Activated B cell treated with CpG ODN at 0.5 μM for 24 hours (primary cell): ENCODE measurements at regions not wholly inside any gene's neighbourhood (a gene's known extent, or its start where the extent isn't known, plus 50 kb on each side); places are given as distances from the start of the nearest gene placed in this dataset.

Experiments used
- ATAC-seq: fragments of 200-7000 bp; cut with Tn5 transposase; one replicate; pipeline ENCODE4 v1.10.0; 2021; ENCODE audit warnings: low read depth, mild to moderate bottlenecking, moderate library complexity
- CTCF ChIA-PET: fragments of 350-600 bp; sonication (Branson Sonifier 250); formaldehyde crosslinking; loops from one replicate; lab custom pipeline; 2021; ENCODE audit warnings: antibody characterized with exemption; lab: Charles Lee
- POLR2A ChIA-PET: fragments of 350-600 bp; sonication (Branson Sonifier 250); formaldehyde crosslinking; loops from one replicate; lab custom pipeline; 2021; ENCODE audit warnings: antibody characterized with exemption; lab: Charles Lee
- DNase-seq: peaks from one replicate; pipeline ENCODE4 v3.0.0; 2022
- H3K27ac Mint-ChIP-seq: one replicate; pipeline ENCODE4 v1.8.0; 2020; ENCODE audit warnings: mixed read lengths
- H3K27me3 Mint-ChIP-seq: one replicate; pipeline ENCODE4 v1.8.0; 2021; ENCODE audit warnings: mixed read lengths
- H3K36me3 Mint-ChIP-seq: one replicate; pipeline ENCODE4 v1.8.0; 2021; ENCODE audit warnings: low read depth, mixed read lengths
- H3K4me1 Mint-ChIP-seq: one replicate; pipeline ENCODE4 v1.8.0; 2021; ENCODE audit warnings: mixed read lengths
- H3K4me3 Mint-ChIP-seq: one replicate; pipeline ENCODE4 v1.8.0; 2020; ENCODE audit warnings: mild to moderate bottlenecking, mixed read lengths
- H3K9me3 Mint-ChIP-seq: one replicate; pipeline ENCODE4 v1.8.0; 2020; ENCODE audit warnings: mixed read lengths
- intact Hi-C: fragments of 100-400 bp; cut with micrococcal nuclease; formaldehyde crosslinking; loops from one replicate; pipeline ENCODE4 v1.15.1; 2024
- TF ChIP-seq, protein P1 (sequence below): fragments of 200-600 bp; IDR thresholded peaks from one replicate; pipeline ENCODE4 v1.8.0; 2022; ENCODE audit warnings: antibody characterized with exemption, mild to moderate bottlenecking

DNA sequence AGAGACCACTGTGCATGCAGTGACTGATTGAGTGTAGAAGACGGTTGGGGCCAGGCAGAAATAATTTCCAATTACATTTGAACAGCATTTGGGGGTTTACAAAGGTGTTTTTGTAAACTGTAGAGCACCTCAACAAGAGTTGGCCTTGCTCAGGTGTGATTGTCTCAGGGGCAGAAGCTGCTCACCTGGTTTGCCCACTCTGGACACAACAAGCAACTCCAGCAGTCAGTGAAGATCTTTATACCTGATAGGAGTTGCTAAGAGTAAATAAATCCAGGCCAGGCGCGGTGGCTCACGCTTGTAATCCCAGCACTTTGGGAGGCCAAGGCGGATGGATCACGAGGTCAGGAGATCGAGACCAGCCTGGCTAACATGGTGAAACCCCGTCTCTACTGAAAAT lies 221.3 kb downstream of the RAB28 start:
- TF ChIP-seq, protein P1, sequence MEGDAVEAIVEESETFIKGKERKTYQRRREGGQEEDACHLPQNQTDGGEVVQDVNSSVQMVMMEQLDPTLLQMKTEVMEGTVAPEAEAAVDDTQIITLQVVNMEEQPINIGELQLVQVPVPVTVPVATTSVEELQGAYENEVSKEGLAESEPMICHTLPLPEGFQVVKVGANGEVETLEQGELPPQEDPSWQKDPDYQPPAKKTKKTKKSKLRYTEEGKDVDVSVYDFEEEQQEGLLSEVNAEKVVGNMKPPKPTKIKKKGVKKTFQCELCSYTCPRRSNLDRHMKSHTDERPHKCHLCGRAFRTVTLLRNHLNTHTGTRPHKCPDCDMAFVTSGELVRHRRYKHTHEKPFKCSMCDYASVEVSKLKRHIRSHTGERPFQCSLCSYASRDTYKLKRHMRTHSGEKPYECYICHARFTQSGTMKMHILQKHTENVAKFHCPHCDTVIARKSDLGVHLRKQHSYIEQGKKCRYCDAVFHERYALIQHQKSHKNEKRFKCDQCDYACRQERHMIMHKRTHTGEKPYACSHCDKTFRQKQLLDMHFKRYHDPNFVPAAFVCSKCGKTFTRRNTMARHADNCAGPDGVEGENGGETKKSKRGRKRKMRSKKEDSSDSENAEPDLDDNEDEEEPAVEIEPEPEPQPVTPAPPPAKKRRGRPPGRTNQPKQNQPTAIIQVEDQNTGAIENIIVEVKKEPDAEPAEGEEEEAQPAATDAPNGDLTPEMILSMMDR: no peak
- Mint-ChIP-seq H3K27ac (no peak overlapping the region), H3K4me3 (no peak overlapping the region), H3K36me3 (no peaks in the 10 kb centered on the region), H3K4me1 (peaks cover 4% of the 10 kb centered on the region), H3K9me3 (no peaks in the 10 kb centered on the region), H3K27me3 (no peaks in the 10 kb centered on the region)
- CTCF ChIA-PET: no interaction called here
- intact Hi-C loops: no loop called here
- ATAC-seq (no peak), DNase-seq (no peak)
- POLR2A ChIA-PET: no interaction called here

DNA sequence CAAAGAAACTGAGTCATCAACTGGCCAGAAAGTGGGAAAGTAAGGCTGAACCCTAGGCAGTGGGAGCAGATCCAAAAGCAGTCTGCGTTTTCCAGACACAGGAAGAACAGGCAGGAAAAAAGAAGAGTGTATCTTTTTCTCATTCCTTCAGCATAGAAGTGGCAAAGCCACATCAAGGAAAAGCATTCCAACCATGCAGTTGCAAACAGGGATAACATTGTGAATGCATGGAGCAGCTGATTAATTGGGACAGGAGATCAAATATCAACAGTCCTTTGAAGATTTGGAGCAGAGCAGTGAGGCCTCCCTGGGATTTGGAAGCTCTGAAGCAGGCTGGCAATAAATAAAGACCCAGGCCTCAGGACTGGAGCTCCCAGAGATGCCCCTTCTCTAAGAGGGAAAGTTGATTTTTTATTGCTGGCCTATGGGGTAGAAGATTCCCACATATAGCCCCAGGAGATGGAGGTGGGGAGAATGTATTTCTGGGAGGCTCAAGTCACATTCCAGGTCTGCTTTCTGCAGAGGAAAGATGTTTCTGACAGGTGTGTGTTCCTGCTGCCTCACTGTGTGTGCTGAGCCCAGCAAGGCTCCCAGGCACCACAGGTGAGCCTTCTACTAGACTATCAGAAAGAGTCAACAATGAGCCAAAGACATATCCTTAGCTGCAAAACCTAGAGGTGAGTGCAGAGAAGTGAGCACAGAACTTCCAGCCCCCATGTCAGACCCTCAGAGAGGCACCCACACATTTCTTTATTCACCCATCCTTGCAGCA lies 222.5 kb downstream of the RAB28 start:
- no peak overlapping the region for H3K4me3 Mint-ChIP-seq
- H3K4me1 Mint-ChIP-seq: peaks cover 4% of the 10 kb centered on the region
- TF ChIP-seq, protein P1: no peak
- no peaks in the 10 kb centered on the region for H3K9me3 Mint-ChIP-seq
- POLR2A ChIA-PET: no interaction called here
- no peak overlapping the region for H3K27ac Mint-ChIP-seq
- H3K27me3 Mint-ChIP-seq: no peaks in the 10 kb centered on the region
- CTCF ChIA-PET: no interaction called here
- intact Hi-C loops: no loop called here
- H3K36me3 Mint-ChIP-seq: no peaks in the 10 kb centered on the region
- no peak for DNase-seq
- no peak for ATAC-seq

DNA sequence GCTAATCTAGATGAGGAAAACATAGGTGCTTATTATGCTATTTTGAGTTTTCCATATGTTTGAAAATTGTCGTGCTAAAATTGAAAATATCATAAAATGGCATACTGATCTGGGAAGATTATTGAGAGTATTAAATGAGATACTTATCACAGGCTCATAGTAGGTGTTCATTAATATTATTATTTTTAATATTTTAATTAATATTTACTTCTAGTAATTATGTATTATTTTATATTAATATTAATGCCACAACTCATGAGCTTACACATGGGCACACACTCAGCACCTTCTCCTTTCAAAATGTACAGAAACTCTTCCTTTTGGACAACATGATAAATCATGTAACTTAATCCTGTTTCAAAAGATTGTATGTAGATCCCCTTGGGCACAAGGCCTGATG lies 223.6 kb downstream of the RAB28 start:
- POLR2A ChIA-PET: no interaction called here
- intact Hi-C loops: no loop called here
- Mint-ChIP-seq H3K9me3 (no peaks in the 10 kb centered on the region), H3K4me3 (no peak overlapping the region), H3K36me3 (no peaks in the 10 kb centered on the region), H3K4me1 (peaks cover 4% of the 10 kb centered on the region), H3K27me3 (no peaks in the 10 kb centered on the region), H3K27ac (no peak overlapping the region)
- TF ChIP-seq, protein P1: no peak
- DNase-seq (no peak), ATAC-seq (no peak)
- CTCF ChIA-PET: no interaction called here

DNA sequence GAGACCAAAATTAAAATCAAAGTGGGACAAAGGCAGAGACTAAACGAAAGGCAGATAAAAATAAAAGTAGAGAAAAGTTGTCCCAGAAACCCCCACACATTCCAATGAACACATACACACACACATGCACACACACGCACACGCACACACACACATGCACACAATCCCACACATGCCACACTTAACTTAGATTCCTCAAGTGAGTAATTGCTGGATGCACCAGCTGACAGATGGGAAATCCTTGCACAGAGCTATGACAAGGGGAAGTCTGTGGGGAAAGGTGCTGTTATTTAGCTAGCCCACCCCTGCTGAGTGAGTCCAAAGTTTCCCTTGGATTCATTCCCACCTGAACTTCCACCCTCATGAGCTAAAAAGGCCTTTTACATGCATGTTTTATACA lies 233.9 kb downstream of the RAB28 start:
- TF ChIP-seq, protein P1: no peak

DNA sequence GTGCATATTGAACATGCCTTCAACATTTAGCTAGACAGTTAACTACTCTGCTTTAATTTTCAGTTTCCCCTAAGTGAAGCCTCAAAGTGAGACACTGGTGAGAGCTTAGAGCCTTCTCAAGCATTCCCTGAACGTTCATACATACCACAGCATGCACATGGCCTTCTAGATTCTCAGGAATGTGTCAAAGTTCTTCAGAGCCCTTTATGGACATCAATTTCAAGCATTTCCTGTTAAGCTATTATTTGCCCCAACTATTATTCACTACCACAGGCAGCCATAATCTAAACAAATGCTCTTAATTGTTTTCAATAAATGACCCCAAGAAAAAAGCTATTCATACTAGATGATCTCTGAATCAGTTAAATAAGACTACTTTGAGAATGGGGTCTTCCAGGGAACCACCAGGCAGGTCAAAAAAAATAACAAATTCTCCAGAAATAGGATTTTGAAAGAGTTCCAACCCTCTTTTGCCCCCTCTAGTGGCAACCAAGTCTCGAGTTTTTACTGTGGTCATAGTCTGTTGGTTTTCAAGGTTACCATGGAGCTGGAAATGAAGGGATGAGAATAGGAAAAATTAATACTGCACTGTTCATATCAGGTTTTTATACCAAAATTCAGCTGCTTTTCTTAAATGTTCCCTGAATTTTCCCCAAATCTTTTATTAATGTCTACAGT lies 235.4 kb downstream of the RAB28 start:
- no peaks in the 10 kb centered on the region for H3K27me3 Mint-ChIP-seq
- no peak overlapping the region for H3K27ac Mint-ChIP-seq
- POLR2A ChIA-PET: no interaction called here

More for the DNA sequence above, 233.9 kb downstream of the RAB28 start:
- DNase-seq: no peak
- intact Hi-C loops: no loop called here
- Mint-ChIP-seq H3K27ac (no peak overlapping the region), H3K36me3 (no peaks in the 10 kb centered on the region), H3K4me1 (no peaks in the 10 kb centered on the region), H3K4me3 (no peak overlapping the region), H3K27me3 (no peaks in the 10 kb centered on the region), H3K9me3 (peaks cover 25% of the 10 kb centered on the region)
- ATAC-seq: no peak
- ChIA-PET CTCF (no interaction called here), POLR2A (no interaction called here)

More for the DNA sequence above, 235.4 kb downstream of the RAB28 start:
- Mint-ChIP-seq H3K4me3 (no peak overlapping the region), H3K36me3 (no peaks in the 10 kb centered on the region), H3K4me1 (no peaks in the 10 kb centered on the region), H3K9me3 (peaks cover 25% of the 10 kb centered on the region)
- TF ChIP-seq, protein P1: no peak
- intact Hi-C loops: no loop called here
- ATAC-seq (no peak), DNase-seq (no peak)
- CTCF ChIA-PET: no interaction called here
